Activated CD4-positive, alpha-beta memory T cell treated with anti-CD3 and anti-CD28 coated beads for 36 hours (primary cell): ENCODE measurements at regions not wholly inside any gene's neighbourhood (a gene's known extent, or its start where the extent isn't known, plus 50 kb on each side); places are given as distances from the start of the nearest gene placed in this dataset.
"Not testable (repeated sequence)": the region's sequence is repeated elsewhere in the genome, so short reads cannot be mapped to it uniquely, and the experiment has no call there.

ENCODE experiments used
- CTCF ChIA-PET: fragments of 350-600 bp; sonication (Branson Sonifier 250); formaldehyde crosslinking; loops from one replicate; lab custom pipeline; 2021; ENCODE audit warnings: antibody characterized with exemption, inconsistent platforms; lab: Charles Lee
- POLR2A ChIA-PET: fragments of 350-600 bp; sonication (Branson Sonifier 250); formaldehyde crosslinking; loops from one replicate; lab custom pipeline; 2021; ENCODE audit warnings: antibody characterized with exemption; lab: Charles Lee
- DNase-seq: peaks from one replicate; pipeline ENCODE4 v3.0.0-alpha.2; 2020
- H3K27ac Mint-ChIP-seq: one replicate; pipeline ENCODE4 v1.8.0; 2021; ENCODE audit warnings: mixed read lengths
- H3K27me3 Mint-ChIP-seq: one replicate; pipeline ENCODE4 v1.8.0; 2021; ENCODE audit warnings: mixed read lengths
- H3K36me3 Mint-ChIP-seq: one replicate; pipeline ENCODE4 v1.8.0; 2021; ENCODE audit warnings: mixed read lengths
- H3K4me1 Mint-ChIP-seq: one replicate; pipeline ENCODE4 v1.8.0; 2021; ENCODE audit warnings: low read depth, mixed read lengths
- H3K4me3 Mint-ChIP-seq: one replicate; pipeline ENCODE4 v1.8.0; 2021; ENCODE audit warnings: mild to moderate bottlenecking, mixed read lengths
- H3K9me3 Mint-ChIP-seq: one replicate; pipeline ENCODE4 v1.8.0; 2021; ENCODE audit warnings: mixed read lengths
- intact Hi-C: fragments of 100-400 bp; cut with micrococcal nuclease; formaldehyde crosslinking; loops from one replicate; pipeline ENCODE4 v1.15.1; 2023

GRCh38 chr5:44756097-44756496 lies 52.6 kb upstream of the MRPS30 start:
- DNase-seq, intact Hi-C loops, POLR2A ChIA-PET, H3K4me1 Mint-ChIP-seq, CTCF ChIA-PET, H3K9me3 Mint-ChIP-seq, H3K36me3 Mint-ChIP-seq, H3K27ac Mint-ChIP-seq, H3K27me3 Mint-ChIP-seq, H3K4me3 Mint-ChIP-seq: not testable (repeated sequence)

DNA sequence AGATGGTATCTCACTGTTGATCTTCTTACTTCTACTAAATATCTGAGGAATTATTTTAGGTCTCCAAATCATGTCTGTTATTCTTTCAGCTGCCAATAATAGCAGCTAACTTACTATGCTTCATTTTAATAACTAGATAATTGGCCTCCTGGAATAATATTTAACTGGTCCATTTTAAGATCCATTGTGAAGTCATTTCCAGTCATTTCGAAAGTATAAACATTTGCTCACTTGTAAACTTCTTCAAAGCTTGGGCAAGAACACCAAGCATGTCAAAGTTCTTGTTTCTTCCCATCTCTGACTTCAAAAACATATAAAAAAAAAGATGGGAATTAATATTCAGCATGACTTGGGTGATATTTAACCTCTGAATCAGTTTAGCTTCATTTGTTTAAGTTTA lies 61.4 kb upstream of the MRPS30 start:
- intact Hi-C loops = no loop called here
- no peak for DNase-seq
- Mint-ChIP-seq H3K27ac (no peak overlapping the region), H3K27me3 (peaks cover under 1% of the 10 kb centered on the region), H3K9me3 (no peaks in the 10 kb centered on the region), H3K4me3 (no peak overlapping the region), H3K36me3 (no peaks in the 10 kb centered on the region), H3K4me1 (no peaks in the 10 kb centered on the region)
- ChIA-PET POLR2A (no interaction called here), CTCF (no interaction called here)

DNA sequence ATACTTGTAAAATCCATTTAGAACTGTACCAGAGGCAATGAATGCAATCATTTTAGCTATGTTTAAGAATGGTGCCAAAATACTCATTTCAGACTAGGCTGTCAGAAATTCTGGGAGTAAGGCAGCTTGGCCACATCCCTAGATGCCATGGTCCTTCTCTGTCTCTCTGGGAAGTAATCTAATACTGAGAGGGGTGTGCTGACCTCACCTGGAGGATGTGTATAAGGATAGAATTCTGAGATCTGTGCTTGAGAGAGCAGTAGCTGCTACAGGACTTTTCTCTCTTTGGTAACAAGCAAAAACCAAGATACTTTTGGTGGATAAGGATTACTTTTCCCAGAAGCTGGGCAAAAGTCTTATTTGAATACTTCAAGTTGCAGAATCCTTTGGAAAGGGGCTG lies 68.1 kb upstream of the MRPS30 start:
- Mint-ChIP-seq H3K27me3 (no peaks in the 10 kb centered on the region), H3K27ac (no peak overlapping the region), H3K9me3 (no peaks in the 10 kb centered on the region), H3K36me3 (no peaks in the 10 kb centered on the region), H3K4me1 (no peaks in the 10 kb centered on the region), H3K4me3 (no peak overlapping the region)
- intact Hi-C loops = no loop called here
- no peak for DNase-seq
- ChIA-PET CTCF (interaction anchor here (0.6 kb wide), 1 partner anchor 83 kb away, joined by 3 read pairs; no protein-coding TSS in a partner anchor), POLR2A (no interaction called here)

GRCh38 chr5:44729536-44729935 lies 79.2 kb upstream of the MRPS30 start:
- H3K27me3 Mint-ChIP-seq = no peaks in the 10 kb centered on the region
- POLR2A ChIA-PET = no interaction called here
- intact Hi-C loops = no loop called here
- no peak overlapping the region for H3K4me3 Mint-ChIP-seq
- DNase-seq = no peak
- no peaks in the 10 kb centered on the region for H3K4me1 Mint-ChIP-seq
- CTCF ChIA-PET = no interaction called here
- peaks cover 3% of the 10 kb centered on the region for H3K9me3 Mint-ChIP-seq
- H3K27ac Mint-ChIP-seq = no peak overlapping the region
- H3K36me3 Mint-ChIP-seq = no peaks in the 10 kb centered on the region

DNA sequence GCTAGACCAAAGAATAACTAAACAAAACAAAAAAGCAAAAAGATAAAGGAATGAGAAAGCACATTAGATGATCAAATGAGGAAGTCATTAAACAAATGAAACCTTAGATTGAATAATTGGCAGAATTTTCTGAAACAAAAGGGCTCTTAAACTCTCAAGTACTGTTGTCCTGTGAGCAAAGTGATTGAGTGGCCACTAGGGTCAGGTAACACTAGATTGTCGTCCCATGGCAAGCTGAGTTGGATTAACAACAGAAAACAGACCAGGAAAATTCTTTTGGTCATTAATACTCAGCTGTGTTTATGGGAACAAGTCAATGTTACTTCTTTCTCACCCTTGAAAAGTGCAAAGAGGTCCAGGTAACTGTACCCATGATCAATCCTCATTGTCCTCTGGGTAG lies 81.6 kb upstream of the MRPS30 start:
- no peaks in the 10 kb centered on the region for H3K4me1 Mint-ChIP-seq
- POLR2A ChIA-PET = no interaction called here
- H3K36me3 Mint-ChIP-seq = no peaks in the 10 kb centered on the region
- CTCF ChIA-PET = no interaction called here
- H3K4me3 Mint-ChIP-seq = no peak overlapping the region
- H3K9me3 Mint-ChIP-seq = peaks cover 3% of the 10 kb centered on the region
- H3K27me3 Mint-ChIP-seq = no peaks in the 10 kb centered on the region
- no peak for DNase-seq
- intact Hi-C loops = no loop called here
- H3K27ac Mint-ChIP-seq = no peak overlapping the region

DNA sequence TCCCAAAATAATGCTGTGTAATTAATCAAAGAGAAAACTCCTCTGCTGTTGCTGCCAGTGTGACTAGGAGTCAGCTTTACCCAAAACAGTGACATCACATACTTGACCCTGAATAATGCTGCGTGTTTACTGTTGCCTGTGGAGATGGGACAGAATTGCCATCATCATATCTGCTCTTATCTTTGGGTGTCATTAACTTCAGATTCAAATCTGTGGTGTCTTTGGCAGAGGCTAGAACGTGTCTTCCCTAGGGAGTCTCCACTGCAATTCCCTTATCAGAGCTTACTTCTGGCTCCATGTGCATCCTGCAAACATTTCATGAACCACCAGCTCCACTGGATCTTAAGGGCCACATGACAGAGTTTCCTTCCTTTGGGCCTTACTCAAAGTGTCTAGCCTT lies 88.9 kb upstream of the MRPS30 start:
- H3K27me3 Mint-ChIP-seq = no peaks in the 10 kb centered on the region
- ChIA-PET POLR2A (no interaction called here), CTCF (no interaction called here)
- H3K27ac Mint-ChIP-seq = no peak overlapping the region
- H3K4me3 Mint-ChIP-seq = no peak overlapping the region
- DNase-seq = no peak
- intact Hi-C loops = no loop called here
- no peaks in the 10 kb centered on the region for H3K36me3 Mint-ChIP-seq
- H3K9me3 Mint-ChIP-seq = no peaks in the 10 kb centered on the region
- H3K4me1 Mint-ChIP-seq = no peaks in the 10 kb centered on the region

DNA sequence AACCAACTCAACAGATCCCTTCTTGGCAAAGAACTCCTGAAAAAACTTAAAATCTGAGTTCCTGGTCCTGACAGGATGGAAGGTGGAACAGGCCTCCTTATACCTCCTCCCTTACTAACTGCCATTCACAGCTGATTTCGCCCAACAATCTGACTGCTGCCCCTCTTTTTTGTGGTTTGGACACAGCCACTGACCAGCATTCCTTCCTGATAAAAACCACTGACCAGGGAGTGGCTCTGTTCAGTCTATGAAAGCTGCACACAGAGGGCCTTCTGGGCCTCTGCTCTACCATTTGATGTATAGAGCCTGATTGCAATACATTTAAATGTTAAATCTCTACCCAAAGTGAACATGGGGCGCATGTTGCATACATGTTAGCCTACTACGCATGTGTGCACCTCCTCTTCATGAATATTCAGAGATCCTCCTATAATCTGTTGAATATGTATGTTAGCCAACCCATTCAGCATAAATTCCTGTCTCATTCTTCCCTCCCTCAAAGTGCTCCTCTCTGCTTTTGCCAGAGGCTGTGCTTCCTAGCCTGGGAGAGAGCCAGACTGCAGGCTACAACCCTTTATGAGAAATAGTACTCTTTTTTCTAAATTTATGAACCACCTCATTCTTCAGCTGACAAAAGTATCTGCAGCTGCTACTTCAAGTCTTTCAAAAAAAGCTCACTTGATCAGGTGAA lies 93.7 kb upstream of the MRPS30 start:
- no peaks in the 10 kb centered on the region for H3K27me3 Mint-ChIP-seq
- no peaks in the 10 kb centered on the region for H3K4me1 Mint-ChIP-seq
- POLR2A ChIA-PET = no interaction called here
- CTCF ChIA-PET = no interaction called here
- H3K4me3 Mint-ChIP-seq = no peak overlapping the region
- H3K27ac Mint-ChIP-seq = no peak overlapping the region
- no peaks in the 10 kb centered on the region for H3K36me3 Mint-ChIP-seq
- H3K9me3 Mint-ChIP-seq = no peaks in the 10 kb centered on the region
- no peak for DNase-seq
- intact Hi-C loops = no loop called here

GRCh38 chr5:44713446-44713845 lies 95.3 kb upstream of the MRPS30 start:
- Mint-ChIP-seq H3K27me3 (no peaks in the 10 kb centered on the region), H3K4me3 (no peak overlapping the region), H3K4me1 (no peaks in the 10 kb centered on the region), H3K36me3 (no peaks in the 10 kb centered on the region), H3K27ac (no peak overlapping the region), H3K9me3 (no peaks in the 10 kb centered on the region)
- CTCF ChIA-PET = no interaction called here
- intact Hi-C loops = no loop called here
- POLR2A ChIA-PET = no interaction called here
- no peak for DNase-seq

GRCh38 chr5:44711901-44712300 lies 96.8 kb upstream of the MRPS30 start:
- no peak for DNase-seq
- CTCF ChIA-PET = no interaction called here
- H3K27ac Mint-ChIP-seq = no peak overlapping the region
- H3K36me3 Mint-ChIP-seq = no peaks in the 10 kb centered on the region
- POLR2A ChIA-PET = no interaction called here
- no peaks in the 10 kb centered on the region for H3K9me3 Mint-ChIP-seq
- H3K4me3 Mint-ChIP-seq = no peak overlapping the region
- intact Hi-C loops = no loop called here
- H3K27me3 Mint-ChIP-seq = no peaks in the 10 kb centered on the region
- H3K4me1 Mint-ChIP-seq = no peaks in the 10 kb centered on the region

- Mint-ChIP-seq H3K9me3 (no peaks in the 10 kb centered on the region), H3K4me3 (no peak overlapping the region), H3K27ac (no peak overlapping the region), H3K4me1 (no peaks in the 10 kb centered on the region), H3K27me3 (no peaks in the 10 kb centered on the region), H3K36me3 (no peaks in the 10 kb centered on the region)
- ChIA-PET CTCF (no interaction called here), POLR2A (no interaction called here)
- DNase-seq = no peak
- intact Hi-C loops = no loop called here
Observed at GRCh38 chr5:44708602-44709001, 100.1 kb upstream of the MRPS30 start.

- no peak for DNase-seq
- POLR2A ChIA-PET = no interaction called here
- intact Hi-C loops = no loop called here
- no peaks in the 10 kb centered on the region for H3K9me3 Mint-ChIP-seq
- H3K27me3 Mint-ChIP-seq = no peaks in the 10 kb centered on the region
- no peaks in the 10 kb centered on the region for H3K4me1 Mint-ChIP-seq
- H3K4me3 Mint-ChIP-seq = no peak overlapping the region
- CTCF ChIA-PET = no interaction called here
- H3K36me3 Mint-ChIP-seq = no peaks in the 10 kb centered on the region
- no peak overlapping the region for H3K27ac Mint-ChIP-seq
Observed at GRCh38 chr5:44707721-44708120, 101.0 kb upstream of the MRPS30 start.

- H3K4me1 Mint-ChIP-seq = no peaks in the 10 kb centered on the region
- ChIA-PET POLR2A (no interaction called here), CTCF (no interaction called here)
- no peak for DNase-seq
- H3K27me3 Mint-ChIP-seq = no peaks in the 10 kb centered on the region
- H3K4me3 Mint-ChIP-seq = no peak overlapping the region
- intact Hi-C loops = no loop called here
- H3K36me3 Mint-ChIP-seq = no peaks in the 10 kb centered on the region
- H3K27ac Mint-ChIP-seq = no peak overlapping the region
- H3K9me3 Mint-ChIP-seq = no peaks in the 10 kb centered on the region
Observed at GRCh38 chr5:44697025-44697424, 111.7 kb upstream of the MRPS30 start.

GRCh38 chr5:44695259-44695658 lies 113.5 kb upstream of the MRPS30 start:
- ChIA-PET POLR2A (no interaction called here), CTCF (no interaction called here)
- Mint-ChIP-seq H3K36me3 (no peaks in the 10 kb centered on the region), H3K4me1 (no peaks in the 10 kb centered on the region), H3K27me3 (no peaks in the 10 kb centered on the region), H3K27ac (no peak overlapping the region), H3K9me3 (no peaks in the 10 kb centered on the region), H3K4me3 (no peak overlapping the region)
- intact Hi-C loops = no loop called here
- DNase-seq = no peak
